Loucy (cell line): ENCODE measurements at regions not wholly inside any gene's neighbourhood (a gene's known extent, or its start where the extent isn't known, plus 50 kb on each side); places are given as distances from the start of the nearest gene placed in this dataset.

Experiments used
- H2AFZ ChIP-seq: fragments of 200-600 bp; sonication (generic); 2 replicates; pipeline ENCODE4 v1.6.0; 2016; ENCODE audit warnings: antibody characterized with exemption, mild to moderate bottlenecking, low read length, moderate library complexity
- H3F3A ChIP-seq: fragments of 200-600 bp; 2 replicates; pipeline ENCODE4 v1.6.0; 2016; ENCODE audit warnings: antibody characterized with exemption, low read depth, mild to moderate bottlenecking
- H3K27me3 ChIP-seq: fragments of 200-600 bp; sonication (generic); 2 replicates; pipeline ENCODE4 v1.6.1; 2014; ENCODE audit warnings: low read length, mild to moderate bottlenecking; ENCODE audit not compliant: insufficient read depth, poor library complexity, severe bottlenecking
- H3K36me3 ChIP-seq: fragments of 200-600 bp; sonication (generic); 2 replicates; pipeline ENCODE4 v1.6.1; 2016; ENCODE audit warnings: low read length; ENCODE audit not compliant: insufficient read depth
- H3K4me1 ChIP-seq: fragments of 200-600 bp; sonication (generic); 2 replicates; pipeline ENCODE4 v1.5.1; 2014; ENCODE audit warnings: low read length, mild to moderate bottlenecking; ENCODE audit not compliant: insufficient read depth, poor library complexity, severe bottlenecking
- H3K4me2 ChIP-seq: fragments of 200-600 bp; sonication (generic); 2 replicates; pipeline ENCODE4 v1.6.0; 2014; ENCODE audit warnings: antibody characterized with exemption, low read length, low read depth, mild to moderate bottlenecking; ENCODE audit not compliant: poor library complexity, severe bottlenecking
- H3K4me3 ChIP-seq: fragments of 200-600 bp; sonication (generic); 2 replicates; pipeline ENCODE4 v1.5.1; 2014; ENCODE audit warnings: low read length, mild to moderate bottlenecking, mixed read lengths; ENCODE audit not compliant: poor library complexity, severe bottlenecking
- H3K79me2 ChIP-seq: fragments of 200-600 bp; sonication (generic); 2 replicates; pipeline ENCODE4 v1.6.1; 2014; ENCODE audit warnings: low read length; ENCODE audit not compliant: insufficient read depth
- H3K9ac ChIP-seq: fragments of 200-600 bp; sonication (generic); 2 replicates; pipeline ENCODE4 v1.6.0; 2014; ENCODE audit warnings: mild to moderate bottlenecking, low read depth, low read length, moderate library complexity; ENCODE audit not compliant: poor library complexity, severe bottlenecking
- H3K9me2 ChIP-seq: fragments of 200-600 bp; sonication (generic); replicated peaks from 2 replicates; pipeline ENCODE4 v1.6.1; 2016; ENCODE audit warnings: low read depth, low read length, mixed read lengths
- H3K9me3 ChIP-seq: fragments of 200-600 bp; sonication (generic); 2 replicates; pipeline ENCODE4 v1.6.1; 2014; ENCODE audit warnings: mild to moderate bottlenecking, antibody characterized with exemption, low read length, low read depth; ENCODE audit not compliant: insufficient read depth
- H4K20me1 ChIP-seq: fragments of 200-600 bp; sonication (generic); 2 replicates; pipeline ENCODE4 v1.6.0; 2014; ENCODE audit warnings: antibody characterized with exemption, low read length, mild to moderate bottlenecking; ENCODE audit not compliant: insufficient read depth, poor library complexity, severe bottlenecking
- CTCF ChIP-seq: fragments of 200-600 bp; sonication (generic); conservative IDR thresholded peaks from 2 replicates; pipeline ENCODE4 v1.5.1; 2014; ENCODE audit warnings: mild to moderate bottlenecking, antibody characterized with exemption, low read length
- EZH2phosphoT487 ChIP-seq: fragments of 200-600 bp; IDR thresholded peaks from 2 replicates; pipeline ENCODE4 v1.6.1; 2018; ENCODE audit warnings: antibody characterized with exemption, mild to moderate bottlenecking, moderate library complexity, borderline replicate concordance

- no peaks in the 10 kb centered on the region for H3K4me1 ChIP-seq
- no peaks in the 10 kb centered on the region for H4K20me1 ChIP-seq
- peaks cover 2% of the 10 kb centered on the region; the same call in 1 of the 2 replicates for H3K9me3 ChIP-seq
- TF ChIP-seq CTCF (no peak), EZH2phosphoT487 (no peak)
- H3K9ac ChIP-seq: no peak overlapping the region
- H2AFZ ChIP-seq: no peak overlapping the region
- H3K4me2 ChIP-seq: no peak overlapping the region
- H3K9me2 ChIP-seq: no peaks in the 10 kb centered on the region
- H3K4me3 ChIP-seq: no peak overlapping the region
- H3K79me2 ChIP-seq: peaks cover 29% of the 10 kb centered on the region; the same call in 1 of the 2 replicates
- H3K36me3 ChIP-seq: peaks cover 46% of the 10 kb centered on the region; the same call in 1 of the 2 replicates
- H3K27me3 ChIP-seq: no peaks in the 10 kb centered on the region
- no peaks in the 10 kb centered on the region for H3F3A ChIP-seq
Observed at GRCh38 chr7:112908086-112908485, 117.9 kb upstream of the TMEM168 start.

GRCh38 chr7:112907658-112908057 is 117.5 kb upstream of the TMEM168 start:
- H4K20me1 ChIP-seq: no peaks in the 10 kb centered on the region
- H3K27me3 ChIP-seq: no peaks in the 10 kb centered on the region

GRCh38 chr7:112905950-112906349 is 115.8 kb upstream of the TMEM168 start:
- Histone ChIP-seq H2AFZ (no peak overlapping the region), H3K79me2 (peaks cover 39% of the 10 kb centered on the region), H3K4me1 (no peaks in the 10 kb centered on the region), H3K4me3 (no peak overlapping the region), H3F3A (no peaks in the 10 kb centered on the region), H3K9ac (no peak overlapping the region), H4K20me1 (no peaks in the 10 kb centered on the region), H3K27me3 (no peaks in the 10 kb centered on the region), H3K36me3 (peaks cover 30% of the 10 kb centered on the region; the same call in 1 of the 2 replicates), H3K9me3 (no peaks in the 10 kb centered on the region; the same call in 1 of the 2 replicates), H3K9me2 (no peaks in the 10 kb centered on the region), H3K4me2 (no peak overlapping the region)
- TF ChIP-seq EZH2phosphoT487 (no peak), CTCF (no peak)

More at GRCh38 chr7:112907658-112908057, 117.5 kb upstream of the TMEM168 start:
- peaks cover 41% of the 10 kb centered on the region; the same call in 1 of the 2 replicates for H3K36me3 ChIP-seq
- H3K9me2 ChIP-seq: no peaks in the 10 kb centered on the region
- H3K4me3 ChIP-seq: no peak overlapping the region
- H3K4me1 ChIP-seq: no peaks in the 10 kb centered on the region
- peaks cover 30% of the 10 kb centered on the region; the same call in 1 of the 2 replicates for H3K79me2 ChIP-seq
- no peak overlapping the region for H2AFZ ChIP-seq
- TF ChIP-seq EZH2phosphoT487: no peak
- H3F3A ChIP-seq: no peaks in the 10 kb centered on the region
- peaks cover 2% of the 10 kb centered on the region; the same call in 1 of the 2 replicates for H3K9me3 ChIP-seq
- H3K9ac ChIP-seq: no peak overlapping the region
- H3K4me2 ChIP-seq: no peak overlapping the region

- H3K79me2 ChIP-seq: peaks cover 44% of the 10 kb centered on the region
- no peak overlapping the region for H2AFZ ChIP-seq
- no peak overlapping the region for H3K9ac ChIP-seq
- TF ChIP-seq CTCF (no peak), EZH2phosphoT487 (no peak)
- no peaks in the 10 kb centered on the region for H3F3A ChIP-seq
- H3K9me3 ChIP-seq: no peaks in the 10 kb centered on the region
- no peak overlapping the region for H3K4me3 ChIP-seq
- H4K20me1 ChIP-seq: no peaks in the 10 kb centered on the region
- H3K27me3 ChIP-seq: no peaks in the 10 kb centered on the region
- H3K4me1 ChIP-seq: no peaks in the 10 kb centered on the region
- H3K36me3 ChIP-seq: peaks cover 25% of the 10 kb centered on the region; the same call in 1 of the 2 replicates
- no peak overlapping the region for H3K4me2 ChIP-seq
- H3K9me2 ChIP-seq: no peaks in the 10 kb centered on the region
Observed at GRCh38 chr7:112905413-112905812, 115.2 kb upstream of the TMEM168 start.
